ENCODE measurements at regions not wholly inside any gene's neighbourhood (a gene's known extent, or its start where the extent isn't known, plus 50 kb on each side); places are given as distances from the start of the nearest gene placed in this dataset.
"Not testable (repeated sequence)": the region's sequence is repeated elsewhere in the genome, so short reads cannot be mapped to it uniquely, and the experiment has no call there.

DNA sequence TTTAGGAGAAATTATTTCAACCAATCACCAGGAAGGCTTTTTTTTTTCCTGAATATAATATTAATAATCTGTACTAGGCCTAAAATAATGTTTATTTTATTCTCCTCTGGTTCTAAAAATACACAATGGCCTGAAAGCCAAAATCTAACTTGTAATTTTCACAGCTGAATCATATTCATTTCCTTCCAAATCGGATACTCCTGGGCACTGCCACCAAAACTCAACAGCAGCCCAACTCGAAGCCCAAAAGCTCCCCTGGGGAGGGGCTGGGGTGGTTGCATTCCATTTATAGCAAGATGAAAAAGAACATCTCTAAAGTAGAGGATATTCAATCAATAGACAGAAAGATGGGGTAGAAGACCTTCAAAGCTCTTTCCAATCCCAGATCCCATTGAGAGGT, 100.5 kb upstream of the SETBP1 start:
- DNase-seq (ENCODE audit: extremely low read depth, insufficient read length) = no peak
- TF ChIP-seq, protein P1, sequence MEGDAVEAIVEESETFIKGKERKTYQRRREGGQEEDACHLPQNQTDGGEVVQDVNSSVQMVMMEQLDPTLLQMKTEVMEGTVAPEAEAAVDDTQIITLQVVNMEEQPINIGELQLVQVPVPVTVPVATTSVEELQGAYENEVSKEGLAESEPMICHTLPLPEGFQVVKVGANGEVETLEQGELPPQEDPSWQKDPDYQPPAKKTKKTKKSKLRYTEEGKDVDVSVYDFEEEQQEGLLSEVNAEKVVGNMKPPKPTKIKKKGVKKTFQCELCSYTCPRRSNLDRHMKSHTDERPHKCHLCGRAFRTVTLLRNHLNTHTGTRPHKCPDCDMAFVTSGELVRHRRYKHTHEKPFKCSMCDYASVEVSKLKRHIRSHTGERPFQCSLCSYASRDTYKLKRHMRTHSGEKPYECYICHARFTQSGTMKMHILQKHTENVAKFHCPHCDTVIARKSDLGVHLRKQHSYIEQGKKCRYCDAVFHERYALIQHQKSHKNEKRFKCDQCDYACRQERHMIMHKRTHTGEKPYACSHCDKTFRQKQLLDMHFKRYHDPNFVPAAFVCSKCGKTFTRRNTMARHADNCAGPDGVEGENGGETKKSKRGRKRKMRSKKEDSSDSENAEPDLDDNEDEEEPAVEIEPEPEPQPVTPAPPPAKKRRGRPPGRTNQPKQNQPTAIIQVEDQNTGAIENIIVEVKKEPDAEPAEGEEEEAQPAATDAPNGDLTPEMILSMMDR (IDR thresholded peaks at IDR 0.05; ENCODE audit: insufficient read depth, low read length, poor library complexity, severe bottlenecking) = no peak
- H3K27me3 ChIP-seq (replicated peaks; ENCODE audit: control insufficient read depth, insufficient read depth, low read length) = no peaks in the 10 kb centered on the region
- no peaks in the 10 kb centered on the region for H3K36me3 ChIP-seq (ENCODE audit: control insufficient read depth, insufficient read depth, low read length)
- H3K4me3 ChIP-seq (replicated peaks; ENCODE audit: low read depth, low read length) = no peak overlapping the region

DNA sequence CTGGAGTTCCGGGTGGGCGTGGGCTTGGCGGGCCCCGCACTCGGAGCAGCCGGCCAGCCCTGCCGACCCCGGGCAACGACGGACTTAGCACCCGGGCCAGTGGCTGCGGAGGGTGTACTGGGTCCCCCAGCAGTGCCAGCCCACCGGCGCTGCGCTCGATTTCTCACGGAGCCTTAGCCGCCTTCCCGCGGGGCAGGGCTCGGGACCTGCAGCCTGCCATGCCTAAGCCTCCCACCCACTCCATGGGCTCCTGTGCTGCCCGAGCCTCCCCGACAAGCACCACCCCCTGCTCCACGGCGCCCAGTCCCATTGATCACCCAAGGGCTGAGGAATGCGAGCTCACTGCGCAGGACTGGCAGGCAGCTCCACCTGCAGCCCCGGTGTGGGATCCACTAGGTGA, 99.9 kb upstream of the SETBP1 start:
- not testable (repeated sequence) for H3K36me3 ChIP-seq (ENCODE audit: control insufficient read depth, insufficient read depth, low read length); H3K4me3 ChIP-seq (replicated peaks; ENCODE audit: low read depth, low read length); DNase-seq (ENCODE audit: extremely low read depth, insufficient read length); H3K27me3 ChIP-seq (replicated peaks; ENCODE audit: control insufficient read depth, insufficient read depth, low read length)

DNA sequence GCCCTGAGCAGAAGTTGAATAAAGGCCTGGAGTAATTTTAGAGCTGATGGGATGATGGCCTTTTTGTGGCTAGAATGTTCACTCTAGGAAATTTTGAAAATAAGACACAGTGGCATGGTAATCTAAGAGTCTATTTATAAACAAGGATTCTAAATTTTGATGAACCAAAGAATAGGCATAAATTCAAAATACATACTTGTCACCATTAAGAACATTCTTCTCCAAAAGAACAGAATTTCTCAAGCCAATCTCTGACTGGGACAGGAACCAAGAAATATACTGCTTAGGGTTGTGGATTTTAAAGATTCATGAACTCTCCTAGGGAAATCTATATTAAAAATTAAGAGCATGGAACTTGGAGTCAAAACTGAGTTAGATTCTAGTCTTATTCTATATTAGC, 98.2 kb upstream of the SETBP1 start:
- Histone ChIP-seq H3K4me3 (replicated peaks; ENCODE audit: low read depth, low read length) (no peak overlapping the region), H3K36me3 (ENCODE audit: control insufficient read depth, insufficient read depth, low read length) (no peaks in the 10 kb centered on the region), H3K27me3 (replicated peaks; ENCODE audit: control insufficient read depth, insufficient read depth, low read length) (no peaks in the 10 kb centered on the region)
- TF ChIP-seq, protein P1 (IDR thresholded peaks at IDR 0.05; ENCODE audit: insufficient read depth, low read length, poor library complexity, severe bottlenecking) = no peak
- no peak for DNase-seq (ENCODE audit: extremely low read depth, insufficient read length)

DNA sequence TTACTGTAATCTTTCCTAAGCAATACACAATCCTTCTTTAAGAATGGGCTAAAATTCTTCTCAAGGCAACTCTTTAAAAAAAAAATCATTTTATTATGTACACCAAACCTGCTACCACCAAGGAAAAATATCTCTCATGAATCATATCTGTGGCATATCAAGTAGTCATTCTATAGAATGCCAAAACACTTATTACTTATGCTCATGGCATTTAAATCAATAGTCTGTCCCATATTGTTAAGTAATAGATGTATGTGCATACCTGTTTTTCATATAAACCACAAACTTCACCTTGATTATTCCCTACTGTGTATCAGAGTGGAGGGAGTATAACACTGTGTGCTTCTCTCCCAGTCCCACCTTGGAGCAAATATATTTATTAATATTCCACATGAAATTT, 95.8 kb upstream of the SETBP1 start:
- TF ChIP-seq, protein P1 (IDR thresholded peaks at IDR 0.05; ENCODE audit: insufficient read depth, low read length, poor library complexity, severe bottlenecking) = no peak
- Histone ChIP-seq H3K36me3 (ENCODE audit: control insufficient read depth, insufficient read depth, low read length) (no peaks in the 10 kb centered on the region), H3K4me3 (replicated peaks; ENCODE audit: low read depth, low read length) (no peak overlapping the region), H3K27me3 (replicated peaks; ENCODE audit: control insufficient read depth, insufficient read depth, low read length) (no peaks in the 10 kb centered on the region)
- no peak for DNase-seq (ENCODE audit: extremely low read depth, insufficient read length)

DNA sequence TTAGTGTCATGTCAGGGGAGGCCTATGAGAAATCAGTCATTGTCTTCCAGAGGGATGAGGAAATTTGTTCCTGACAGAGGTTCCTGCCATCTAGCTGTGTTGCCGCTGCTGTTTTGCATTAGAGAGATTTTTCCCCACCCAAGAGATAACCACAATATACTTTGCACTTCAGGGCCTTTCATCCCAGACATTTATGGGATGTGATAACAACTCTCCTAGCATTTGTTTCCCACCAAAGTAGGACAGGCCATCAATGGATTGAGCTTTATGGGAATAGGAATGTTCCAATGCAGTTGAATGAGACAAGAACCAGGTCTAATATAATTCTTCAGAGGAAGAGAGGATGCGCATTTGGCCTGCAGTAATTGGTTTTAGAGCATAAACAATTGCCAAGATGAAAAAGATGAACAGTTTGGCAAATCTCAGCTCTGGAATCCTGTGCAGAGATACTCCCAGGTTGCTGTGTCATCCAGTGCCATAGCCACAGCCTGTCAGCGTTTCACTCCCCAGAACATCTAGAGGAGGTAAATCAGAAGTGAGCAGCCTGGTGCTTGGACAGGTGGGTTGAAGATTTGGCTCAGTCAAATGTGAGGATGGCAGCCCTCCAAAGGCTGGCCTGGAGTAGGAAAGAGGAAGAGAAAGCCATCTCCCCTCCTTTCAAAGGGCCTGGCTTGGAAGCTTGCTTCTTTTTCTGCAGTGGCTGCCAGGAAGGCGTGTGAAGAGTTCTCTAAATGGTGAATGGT, 93.7 kb upstream of the SETBP1 start:
- Histone ChIP-seq H3K4me3 (replicated peaks; ENCODE audit: low read depth, low read length) (no peak overlapping the region), H3K36me3 (ENCODE audit: control insufficient read depth, insufficient read depth, low read length) (no peaks in the 10 kb centered on the region), H3K27me3 (replicated peaks; ENCODE audit: control insufficient read depth, insufficient read depth, low read length) (no peaks in the 10 kb centered on the region)
- TF ChIP-seq, protein P1 (IDR thresholded peaks at IDR 0.05; ENCODE audit: insufficient read depth, low read length, poor library complexity, severe bottlenecking) = no peak
- DNase-seq (ENCODE audit: extremely low read depth, insufficient read length) = no peak

DNA sequence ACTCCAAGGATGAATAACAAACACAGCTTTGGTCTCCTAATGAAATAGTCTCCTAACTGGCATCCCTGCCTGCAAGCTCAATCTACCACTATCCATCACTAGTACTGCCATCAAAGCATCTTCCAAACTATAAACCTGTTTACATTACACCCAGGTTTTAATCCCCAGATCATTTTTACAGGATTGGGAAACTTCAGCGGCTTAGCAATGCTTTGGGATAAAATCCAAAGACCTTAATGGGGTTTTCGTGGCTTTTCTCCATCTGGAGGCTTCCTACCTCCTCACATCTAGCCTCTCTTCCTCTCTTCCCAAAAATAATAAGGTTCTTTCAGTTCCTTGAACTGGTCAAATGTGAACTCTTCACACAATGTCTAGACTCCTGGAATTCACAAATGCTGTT, 92.2 kb upstream of the SETBP1 start:
- H3K36me3 ChIP-seq (ENCODE audit: control insufficient read depth, insufficient read depth, low read length) = no peaks in the 10 kb centered on the region
- no peak overlapping the region for H3K4me3 ChIP-seq (replicated peaks; ENCODE audit: low read depth, low read length)
- TF ChIP-seq, protein P1 (IDR thresholded peaks at IDR 0.05; ENCODE audit: insufficient read depth, low read length, poor library complexity, severe bottlenecking) = no peak
- no peaks in the 10 kb centered on the region for H3K27me3 ChIP-seq (replicated peaks; ENCODE audit: control insufficient read depth, insufficient read depth, low read length)
- no peak for DNase-seq (ENCODE audit: extremely low read depth, insufficient read length)

All from GM06990 (cell line).